GM12878 (cell line): ENCODE measurements at regions not wholly inside any gene's neighbourhood (a gene's known extent, or its start where the extent isn't known, plus 50 kb on each side); places are given as distances from the start of the nearest gene placed in this dataset.

ENCODE experiments used
- ATAC-seq: fragments of 200-7000 bp; cut with Tn5 transposase; 3 replicates; pipeline ENCODE4 v1.9.1; 2020; ENCODE audit warnings: mild to moderate bottlenecking, moderate library complexity
- BruUV-seq: library from RNA; stranded (reverse); fragments of 400-500 nt; replicated peaks from 2 replicates; lab custom pipeline; 2021; lab: Mats Ljungman, UMichigan
- CTCF ChIA-PET: fragments of 300-600 bp; sonication (Branson Sonifier 250); formaldehyde crosslinking; extraction: SDS; loops from one replicate; lab custom pipeline; 2021; ENCODE audit warnings: inconsistent platforms; lab: Yijun Ruan, JAX
- POLR2A ChIA-PET: fragments of 350-600 bp; formaldehyde crosslinking; extraction: SDS; loops from one replicate; lab custom pipeline; 2021; ENCODE audit warnings: inconsistent platforms; lab: Charles Lee
- RAD21 ChIA-PET: fragments of 300-600 bp; sonication (Branson Sonifier 250); formaldehyde crosslinking; loops from one replicate; lab custom pipeline; 2023; ENCODE audit warnings: antibody characterized with exemption; ENCODE audit not compliant: unreplicated experiment; lab: Charles Lee
- SMC1A ChIA-PET: fragments of 300-600 bp; sonication (Branson Sonifier 250); formaldehyde crosslinking; loops from one replicate; lab custom pipeline; 2023; ENCODE audit not compliant: unreplicated experiment, uncharacterized antibody; lab: Charles Lee
- DNase-seq: peaks from one replicate; pipeline ENCODE4 v3.0.0-alpha.2; 2011; ENCODE audit warnings: low read depth, low spot score
- FAIRE-seq: peaks from 3 replicates; lab custom pipeline; 2011; peaks lifted over from hg19 to GRCh38; lab: Jason Lieb, UNC
- H2AFZ ChIP-seq: 2 replicates; pipeline ENCODE4 v1.6.0; 2011; ENCODE audit warnings: low read depth, low read length, control low read depth; ENCODE audit not compliant: control insufficient read depth
- H3K27ac ChIP-seq: 2 replicates; pipeline ENCODE4 v1.5.1; 2011; ENCODE audit warnings: control low read depth; ENCODE audit not compliant: control insufficient read depth, insufficient read depth
- H3K27me3 ChIP-seq, 2 experiments: replicated peaks in 1 of 2; 2 replicates each; pipeline versions ENCODE4 v1.6.0 to v1.6.1; 2011; ENCODE audit warnings: low read length in 1 of 2; ENCODE audit not compliant: control insufficient read depth in 2 of 2, insufficient read depth in 2 of 2
- H3K36me3 ChIP-seq, 2 experiments: 2 replicates each; pipeline ENCODE4 v1.5.1; 2011; ENCODE audit warnings: low read length in 1 of 2; ENCODE audit not compliant: control insufficient read depth in 2 of 2, insufficient read depth in 2 of 2
- H3K4me1 ChIP-seq: 2 replicates; pipeline ENCODE4 v1.6.1; 2011; ENCODE audit warnings: mild to moderate bottlenecking, low read length, moderate library complexity, mixed read lengths; ENCODE audit not compliant: control insufficient read depth, insufficient read depth
- H3K4me2 ChIP-seq: 2 replicates; pipeline ENCODE4 v1.6.0; 2011; ENCODE audit warnings: control low read depth; ENCODE audit not compliant: control insufficient read depth, insufficient read depth
- H3K4me3 ChIP-seq: fragments of 200-600 bp; sonication (generic); 2 replicates; pipeline ENCODE4 v1.5.1; 2016
- H3K79me2 ChIP-seq: 2 replicates; pipeline ENCODE4 v1.6.0; 2011; ENCODE audit warnings: low read length; ENCODE audit not compliant: control insufficient read depth, insufficient read depth
- H3K9ac ChIP-seq: 2 replicates; pipeline ENCODE4 v1.8.0; 2011; ENCODE audit warnings: low read length, control low read depth, mixed read lengths; ENCODE audit not compliant: control insufficient read depth, insufficient read depth
- H3K9me3 ChIP-seq: replicated peaks from 3 replicates; pipeline ENCODE4 v1.5.1; 2011; ENCODE audit warnings: mild to moderate bottlenecking, low read length; ENCODE audit not compliant: control insufficient read depth, insufficient read depth
- H4K20me1 ChIP-seq: 2 replicates; pipeline ENCODE4 v1.6.0; 2011; ENCODE audit not compliant: control insufficient read depth, insufficient read depth
- CEBPZ ChIP-seq: fragments of 150-350 bp; IDR thresholded peaks from 2 replicates; pipeline ENCODE4 v1.6.1; 2016; ENCODE audit warnings: low read depth, low read length
- CREM ChIP-seq: IDR thresholded peaks from 2 replicates; pipeline ENCODE4 v1.6.1; 2014; ENCODE audit warnings: antibody characterized with exemption, low read depth
- RFX5 ChIP-seq: IDR thresholded peaks from 2 replicates; pipeline ENCODE4 v1.6.1; 2011; ENCODE audit warnings: low read depth, low read length, improper control_type of control experiment
- ZNF24 ChIP-seq: fragments of 450-650 bp; IDR thresholded peaks from 2 replicates; pipeline ENCODE4 v1.6.1; 2017; ENCODE audit warnings: antibody characterized with exemption, mild to moderate bottlenecking
- ZNF384 ChIP-seq: IDR thresholded peaks from 2 replicates; pipeline ENCODE4 v1.6.1; 2012; ENCODE audit warnings: low read depth, mild to moderate bottlenecking, low read length, improper control_type of control experiment, borderline replicate concordance
- WGBS: methylation state at CpG from one replicate; pipeline ENCODE4 v1.1.6; 2016; ENCODE audit warnings: low lambda C conversion rate; ENCODE audit not compliant: insufficient replicate concordance, insufficient coverage; ENCODE audit errors: missing lambda C conversion rate; 5-methylcytosine and 5-hydroxymethylcytosine counted together
- in situ Hi-C: fragments of 300-500 bp; cut with MboI; formaldehyde crosslinking; loops from 9 replicates; pipeline ENCODE4 v1.14.3; 2018; ENCODE audit warnings: mixed read lengths
- intact Hi-C: fragments of 100-400 bp; cut with micrococcal nuclease; formaldehyde crosslinking; loops from one replicate; pipeline ENCODE4 v1.14.2; 2022; ENCODE audit not compliant: unreplicated experiment

- RAD21 ChIA-PET, result no interaction called here
- no peak for ATAC-seq
- TF ChIP-seq RFX5 (no peak), ZNF384 (no peak), ZNF24 (no peak), CREM (no peak), CEBPZ (no peak)
- Histone ChIP-seq H3K36me3 (no peaks in the 10 kb centered on the region), H3K79me2 (no peaks in the 10 kb centered on the region), H2AFZ (no peak overlapping the region), H3K27ac (no peak overlapping the region), H4K20me1 (no peaks in the 10 kb centered on the region), H3K4me1 (no peaks in the 10 kb centered on the region), H3K9me3 (no peaks in the 10 kb centered on the region; the same call in 2 of the 3 replicates), H3K4me3 (no peak overlapping the region), H3K9ac (no peak overlapping the region), H3K4me2 (no peak overlapping the region), H3K27me3 (no peaks in the 10 kb centered on the region)
- SMC1A ChIA-PET, result no interaction called here
- no peak for DNase-seq
- 0% methylated on average over 2 of the region's 2 CpGs for WGBS
- BruUV-seq, result no TSS peak
- FAIRE-seq, result no peak
- POLR2A ChIA-PET, result interaction anchor here (0.5 kb wide), 1 partner anchor 321 kb away, joined by 5 read pairs; no protein-coding TSS in a partner anchor
- in situ Hi-C loops (no loop called here), intact Hi-C loops (no loop called here)
- CTCF ChIA-PET, result no interaction called here
Measured at GRCh38 chr10:4196771-4197390, 411.9 kb upstream of the KLF6 start.
